Hepatocyte (in vitro differentiated cells): ENCODE measurements at regions not wholly inside any gene's neighbourhood (a gene's known extent, or its start where the extent isn't known, plus 50 kb on each side); places are given as distances from the start of the nearest gene placed in this dataset.

Experiments
- DNase-seq: peaks from one replicate; pipeline ENCODE4 v3.0.0-alpha.2; 2016; ENCODE audit warnings: low spot score
- H2AFZ ChIP-seq: fragments of 200-600 bp; sonication (generic); 2 replicates; pipeline ENCODE4 v1.6.0; 2016; ENCODE audit warnings: antibody characterized with exemption, mild to moderate bottlenecking
- H3K27ac ChIP-seq: fragments of 200-600 bp; sonication (generic); 2 replicates; pipeline ENCODE4 v1.5.1; 2016; ENCODE audit warnings: mild to moderate bottlenecking
- H3K27me3 ChIP-seq: fragments of 200-600 bp; sonication (generic); 2 replicates; pipeline ENCODE4 v1.6.1; 2016
- H3K36me3 ChIP-seq: fragments of 200-600 bp; sonication (generic); replicated peaks from 2 replicates; pipeline ENCODE4 v1.5.1; 2016; ENCODE audit warnings: low read depth; ENCODE audit not compliant: insufficient read depth
- H3K4me1 ChIP-seq: fragments of 200-600 bp; sonication (generic); 2 replicates; pipeline ENCODE4 v1.5.1; 2016; ENCODE audit warnings: mild to moderate bottlenecking, moderate library complexity; ENCODE audit not compliant: insufficient read depth
- H3K4me2 ChIP-seq: fragments of 200-600 bp; sonication (generic); 2 replicates; pipeline ENCODE4 v1.6.0; 2016
- H3K4me3 ChIP-seq: fragments of 200-600 bp; sonication (generic); 2 replicates; pipeline ENCODE4 v1.5.1; 2016; ENCODE audit warnings: mild to moderate bottlenecking
- H3K79me2 ChIP-seq: fragments of 200-600 bp; sonication (generic); 2 replicates; pipeline ENCODE4 v1.6.0; 2017; ENCODE audit warnings: mild to moderate bottlenecking
- H3K9me2 ChIP-seq: fragments of 200-600 bp; sonication (generic); replicated peaks from 2 replicates; pipeline ENCODE4 v1.6.0; 2017; ENCODE audit warnings: mild to moderate bottlenecking; ENCODE audit not compliant: insufficient read depth
- H3K9me3 ChIP-seq: fragments of 200-600 bp; sonication (generic); 2 replicates; pipeline ENCODE4 v1.5.1; 2016; ENCODE audit warnings: low read depth, mild to moderate bottlenecking
- H4K20me1 ChIP-seq: fragments of 200-600 bp; sonication (generic); 2 replicates; pipeline ENCODE4 v1.6.0; 2016; ENCODE audit warnings: mild to moderate bottlenecking; ENCODE audit not compliant: insufficient read depth, poor library complexity, severe bottlenecking
- CTCF ChIP-seq: fragments of 200-600 bp; sonication (generic); IDR thresholded peaks from 2 replicates; pipeline ENCODE4 v1.5.1; 2016; ENCODE audit warnings: antibody characterized with exemption, mild to moderate bottlenecking; ENCODE audit not compliant: poor library complexity
- EZH2 ChIP-seq: fragments of 200-600 bp; sonication (generic); IDR thresholded peaks from 2 replicates; pipeline ENCODE4 v1.6.1; 2016; ENCODE audit warnings: antibody characterized with exemption, mild to moderate bottlenecking, borderline replicate concordance
- EZH2phosphoT487 ChIP-seq: fragments of 200-600 bp; sonication (generic); IDR thresholded peaks from one replicate; pipeline ENCODE4 v1.6.1; 2018; ENCODE audit warnings: antibody characterized with exemption, mild to moderate bottlenecking, low read depth, moderate library complexity; ENCODE audit not compliant: unreplicated experiment, severe bottlenecking
- WGBS: methylation state at CpG from one replicate; pipeline ENCODE4 v1.1.6; 2016; ENCODE audit warnings: low lambda C conversion rate; ENCODE audit errors: missing lambda C conversion rate; 5-methylcytosine and 5-hydroxymethylcytosine counted together

GRCh38 chr4:133513901-133514300 lies 364.8 kb downstream of the PCDH10 start:
- no peaks in the 10 kb centered on the region for H3K4me1 ChIP-seq
- H3K9me3 ChIP-seq, result no peaks in the 10 kb centered on the region
- no peaks in the 10 kb centered on the region for H4K20me1 ChIP-seq
- no peaks in the 10 kb centered on the region for H3K9me2 ChIP-seq
- H3K27me3 ChIP-seq, result no peaks in the 10 kb centered on the region
- no peak overlapping the region for H3K4me2 ChIP-seq
- H3K27ac ChIP-seq, result no peak overlapping the region
- no peak overlapping the region for H3K4me3 ChIP-seq
- TF ChIP-seq EZH2phosphoT487, result no peak
- TF ChIP-seq CTCF, result no peak
- no peak for TF ChIP-seq EZH2
- no peak overlapping the region for H2AFZ ChIP-seq
- H3K79me2 ChIP-seq, result no peaks in the 10 kb centered on the region
- no peaks in the 10 kb centered on the region for H3K36me3 ChIP-seq
- no peak for DNase-seq

- Histone ChIP-seq H3K9me3 (no peaks in the 10 kb centered on the region), H4K20me1 (no peaks in the 10 kb centered on the region), H3K4me1 (no peaks in the 10 kb centered on the region), H3K9me2 (no peaks in the 10 kb centered on the region), H3K27me3 (no peaks in the 10 kb centered on the region), H3K27ac (no peak overlapping the region), H3K36me3 (no peaks in the 10 kb centered on the region), H3K4me2 (no peak overlapping the region), H2AFZ (no peak overlapping the region), H3K79me2 (no peaks in the 10 kb centered on the region), H3K4me3 (no peak overlapping the region)
- no peak for DNase-seq
- WGBS, result 95% methylated on average over 6 of the region's 6 CpGs
- no peak for TF ChIP-seq EZH2
- no peak for TF ChIP-seq CTCF
- no peak for TF ChIP-seq EZH2phosphoT487
Measured at GRCh38 chr4:133498149-133498548, 349.1 kb downstream of the PCDH10 start.

- Histone ChIP-seq H2AFZ (no peak overlapping the region), H3K4me1 (no peaks in the 10 kb centered on the region)
- TF ChIP-seq CTCF (no peak), EZH2phosphoT487 (no peak), EZH2 (no peak)
Measured at GRCh38 chr4:133493776-133494175, 344.7 kb downstream of the PCDH10 start.

GRCh38 chr4:133493241-133493640 lies 344.1 kb downstream of the PCDH10 start:
- no peak overlapping the region for H3K4me3 ChIP-seq
- H3K27me3 ChIP-seq, result no peaks in the 10 kb centered on the region
- H3K4me1 ChIP-seq, result no peaks in the 10 kb centered on the region
- TF ChIP-seq CTCF (no peak), EZH2 (no peak), EZH2phosphoT487 (no peak)
- no peaks in the 10 kb centered on the region for H3K36me3 ChIP-seq
- no peak overlapping the region for H2AFZ ChIP-seq
- no peaks in the 10 kb centered on the region for H3K9me3 ChIP-seq
- no peak overlapping the region for H3K27ac ChIP-seq
- no peak for DNase-seq
- H3K4me2 ChIP-seq, result no peak overlapping the region
- no peaks in the 10 kb centered on the region for H3K9me2 ChIP-seq
- H4K20me1 ChIP-seq, result no peaks in the 10 kb centered on the region
- 65% methylated on average over 1 of the region's 1 CpG for WGBS
- no peaks in the 10 kb centered on the region for H3K79me2 ChIP-seq

More at GRCh38 chr4:133493776-133494175, 344.7 kb downstream of the PCDH10 start:
- Histone ChIP-seq H3K4me3 (no peak overlapping the region), H3K4me2 (no peak overlapping the region), H3K27ac (no peak overlapping the region), H3K27me3 (no peaks in the 10 kb centered on the region), H4K20me1 (no peaks in the 10 kb centered on the region), H3K36me3 (no peaks in the 10 kb centered on the region), H3K9me3 (no peaks in the 10 kb centered on the region), H3K9me2 (no peaks in the 10 kb centered on the region), H3K79me2 (no peaks in the 10 kb centered on the region)
- WGBS, result 88% methylated on average over 1 of the region's 1 CpG
- no peak for DNase-seq
